ENCODE measurements at regions not wholly inside any gene's neighbourhood (a gene's known extent, or its start where the extent isn't known, plus 50 kb on each side); places are given as distances from the start of the nearest gene placed in this dataset.

- no peak for DNase-seq (ENCODE audit: low read depth)
Observed at GRCh38 chr12:45549337-45549902, 180.1 kb upstream of the ARID2 start.

DNA sequence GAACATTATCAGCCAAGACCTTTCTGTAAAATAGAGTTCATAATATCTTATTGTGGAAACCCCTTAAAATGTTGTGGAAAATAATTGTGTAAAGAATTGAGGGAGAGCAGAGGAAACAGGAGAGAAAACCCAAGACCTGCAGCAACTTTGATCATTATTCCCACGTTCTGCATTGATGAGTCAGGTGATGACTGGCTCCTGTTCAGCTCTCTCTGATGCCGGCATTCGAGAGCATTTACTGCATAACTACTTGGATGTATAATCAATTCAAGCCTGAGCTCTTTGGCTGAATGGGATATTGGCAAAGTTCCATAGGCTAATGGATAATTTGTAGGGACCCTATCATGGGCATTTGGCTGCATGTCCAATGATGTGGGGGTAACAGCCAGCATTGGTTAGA, 176.3 kb upstream of the ARID2 start:
- DNase-seq (ENCODE audit: low read depth): peak; percentile 32

- DNase-seq (ENCODE audit: low read depth): no peak
Observed at GRCh38 chr12:45557016-45557415, 172.5 kb upstream of the ARID2 start.

GRCh38 chr12:45558353-45558752, 171.2 kb upstream of the ARID2 start:
- no peak for DNase-seq (ENCODE audit: low read depth)

- no peak for DNase-seq (ENCODE audit: low read depth)
Observed at GRCh38 chr12:45559537-45559936, 170.0 kb upstream of the ARID2 start.

- DNase-seq (ENCODE audit: low read depth): no peak
Observed at GRCh38 chr12:45560689-45561088, 168.8 kb upstream of the ARID2 start.

DNA sequence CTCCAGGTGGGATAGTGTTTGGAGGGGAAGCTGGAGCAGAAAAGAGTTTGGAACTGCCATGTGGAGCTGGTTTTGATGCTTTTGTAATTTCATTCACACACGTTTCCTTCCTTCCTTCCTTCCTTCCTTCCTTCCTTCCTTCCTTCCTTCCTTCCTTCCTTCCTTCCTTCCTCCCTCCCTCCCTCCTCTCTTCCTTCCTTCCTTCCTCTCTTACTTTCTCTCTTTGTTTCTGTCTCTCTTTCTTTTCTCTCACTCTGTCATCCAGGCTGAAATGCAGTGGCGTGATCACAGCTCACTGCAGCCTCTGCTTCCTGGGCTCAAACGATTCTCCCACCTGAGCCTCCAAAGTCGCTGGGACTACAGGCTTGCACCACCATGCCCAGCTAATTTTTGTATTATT, 168.0 kb upstream of the ARID2 start:
- DNase-seq (ENCODE audit: low read depth): no peak

DNA sequence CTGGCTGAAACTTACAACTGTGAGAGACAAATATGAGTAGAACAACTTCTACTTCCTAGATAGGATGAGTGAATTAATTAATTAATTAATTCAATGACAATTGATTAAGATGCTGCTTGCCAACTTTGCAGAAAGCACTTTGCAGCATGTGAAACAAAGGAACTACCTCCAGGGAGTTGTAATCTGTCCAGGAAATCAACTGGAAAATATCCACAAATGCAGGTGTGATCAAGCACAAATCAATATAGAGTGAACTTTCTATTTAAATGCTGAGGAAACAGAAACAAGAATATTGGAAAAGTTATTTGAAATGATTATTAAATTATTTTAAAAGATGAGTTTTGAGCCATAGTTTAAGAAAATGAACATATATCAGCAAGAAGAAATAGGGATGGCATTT, 163.9 kb upstream of the ARID2 start:
- no peak for DNase-seq (ENCODE audit: low read depth)

DNA sequence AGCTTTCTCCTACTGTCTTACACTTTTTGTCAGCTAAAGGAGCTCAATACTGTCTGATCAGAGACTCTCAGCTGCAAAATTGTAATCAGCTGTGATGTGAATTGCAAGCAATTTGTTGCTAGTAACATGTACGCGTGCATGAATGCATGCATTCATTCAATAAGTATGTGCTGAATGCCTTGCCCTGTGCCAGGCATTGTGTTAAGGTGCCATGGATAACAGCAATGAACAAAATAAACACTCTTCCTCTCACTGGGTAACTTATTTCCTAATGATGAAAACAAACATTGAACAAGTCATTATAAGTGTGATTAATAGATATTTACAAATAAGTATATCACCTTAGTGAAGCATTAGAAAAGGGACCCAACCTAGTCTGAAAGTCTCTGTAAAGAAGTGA, 163.2 kb upstream of the ARID2 start:
- DNase-seq (ENCODE audit: low read depth): no peak

GRCh38 chr12:45568808-45569207, 160.7 kb upstream of the ARID2 start:
- DNase-seq (ENCODE audit: low read depth): no peak

DNA sequence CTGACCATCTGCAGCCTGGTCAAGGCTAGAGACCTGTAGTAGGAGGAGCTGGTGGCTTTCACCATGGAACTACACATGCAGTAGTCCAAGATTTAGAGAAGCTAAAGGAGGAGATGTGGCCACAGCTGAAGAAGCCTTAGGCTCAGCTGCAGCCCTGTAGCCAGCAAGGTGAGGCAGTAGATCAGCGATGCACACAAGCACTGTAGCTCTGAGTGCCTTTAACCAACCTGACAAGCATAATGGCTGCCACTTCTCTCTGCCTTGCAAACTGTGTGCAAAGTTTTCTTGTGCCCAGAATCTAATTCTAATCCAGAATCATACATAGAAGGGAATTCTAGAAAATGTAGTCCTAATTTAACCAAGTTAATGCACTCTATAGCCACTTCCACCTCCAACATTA, 159.0 kb upstream of the ARID2 start:
- DNase-seq (ENCODE audit: low read depth): no peak

DNA sequence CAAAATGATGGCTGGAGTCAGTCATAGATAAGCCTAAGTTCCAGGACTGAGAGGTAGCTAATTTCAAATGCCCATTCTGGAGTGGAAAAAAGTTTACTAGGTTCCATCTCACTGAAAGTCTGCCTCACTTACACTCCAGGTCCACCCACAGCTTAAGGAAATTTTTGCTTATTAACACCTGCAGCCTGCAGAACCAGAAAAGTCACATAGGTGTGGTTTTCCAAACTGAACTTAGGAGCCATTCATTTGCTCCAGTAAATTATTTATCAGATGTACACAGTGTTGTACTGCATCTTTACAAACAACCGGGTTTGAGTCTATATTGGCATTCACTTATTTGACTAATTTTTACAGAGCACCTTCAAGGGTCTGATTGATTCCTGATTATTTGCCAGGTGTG, 157.4 kb upstream of the ARID2 start:
- no peak for DNase-seq (ENCODE audit: low read depth)

DNA sequence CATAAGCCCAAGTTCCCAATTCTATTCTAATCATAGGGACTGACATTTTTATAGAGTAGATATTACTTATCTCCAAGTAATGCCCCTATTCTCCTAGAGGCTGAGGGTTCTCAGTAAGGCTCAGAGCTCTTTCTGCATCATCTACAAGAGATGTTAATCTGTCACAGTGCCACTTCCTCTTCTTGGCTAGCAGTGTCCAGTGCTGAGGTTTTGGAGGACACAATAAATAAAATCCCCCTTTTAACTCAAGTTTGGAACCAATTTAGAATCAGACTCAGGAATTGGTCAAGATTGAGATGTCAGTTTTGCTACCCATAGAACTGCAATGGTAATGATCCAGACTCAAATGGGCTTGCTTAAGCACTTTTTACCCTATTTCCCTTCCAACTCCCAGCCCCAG, 154.1 kb upstream of the ARID2 start:
- DNase-seq (ENCODE audit: low read depth): no peak

DNA sequence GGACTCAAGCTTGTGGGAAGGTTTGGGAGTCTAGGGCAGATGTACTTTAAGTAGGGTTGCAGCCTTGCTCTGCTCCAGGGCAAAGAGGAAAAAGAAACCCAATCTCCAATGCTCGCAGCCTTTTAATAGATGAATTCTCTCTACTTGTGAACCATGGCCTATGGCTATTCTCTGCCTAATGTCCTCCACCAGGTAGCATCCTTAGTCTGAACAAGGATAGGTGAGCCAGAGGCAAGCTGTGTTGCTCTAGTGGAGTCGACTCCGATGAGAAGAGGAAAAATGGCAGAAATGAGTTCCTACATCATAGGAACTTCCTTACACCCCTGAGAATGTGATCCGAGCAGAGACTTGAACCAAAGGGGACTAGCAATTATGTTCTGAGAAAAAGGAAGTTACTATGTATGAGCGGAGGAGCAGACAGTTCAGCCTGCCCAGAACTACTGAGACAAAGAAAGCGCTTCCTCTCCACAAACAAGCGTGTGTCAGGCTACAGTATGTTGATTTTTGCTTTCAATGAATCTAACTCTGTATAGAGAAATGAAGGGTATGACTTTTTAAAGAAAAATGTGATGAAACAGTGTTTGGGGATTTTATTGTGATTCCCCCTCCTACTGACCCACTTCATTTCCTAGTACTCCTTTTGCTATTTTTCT, 153.6 kb upstream of the ARID2 start:
- DNase-seq (ENCODE audit: low read depth): no peak

GRCh38 chr12:45577844-45578399, 151.6 kb upstream of the ARID2 start:
- DNase-seq (ENCODE audit: low read depth): no peak

DNA sequence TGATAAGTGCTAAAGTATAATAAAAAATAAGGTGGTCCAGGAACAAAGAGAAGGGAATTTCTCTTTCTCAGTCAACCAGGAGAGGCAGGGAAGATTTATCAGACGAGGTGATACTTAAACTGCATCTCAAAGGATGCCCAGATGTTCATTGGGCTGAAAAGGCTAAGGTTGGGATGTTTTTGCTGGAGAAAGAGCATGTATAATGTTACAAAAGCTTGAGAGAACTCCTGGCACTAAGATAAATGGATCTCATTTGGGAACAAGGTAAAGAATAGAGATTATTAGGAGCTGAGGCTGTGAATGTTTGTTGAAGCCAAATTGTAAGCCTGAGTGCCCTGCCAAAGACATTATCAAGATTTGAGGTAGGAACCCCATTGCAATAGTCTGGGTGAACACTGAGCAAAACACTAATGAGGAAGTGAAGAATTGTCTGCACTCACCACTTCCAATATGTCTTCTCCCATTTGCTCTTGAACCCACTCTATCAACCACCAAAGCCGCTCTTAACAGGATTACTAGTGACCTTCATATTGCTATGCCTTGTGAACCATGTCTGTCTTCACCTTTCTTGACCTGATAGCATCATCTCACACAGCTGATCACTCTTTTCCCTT, 149.0 kb upstream of the ARID2 start:
- no peak for DNase-seq (ENCODE audit: low read depth)

- DNase-seq (ENCODE audit: low read depth): no peak
Observed at GRCh38 chr12:45581112-45581511, 148.4 kb upstream of the ARID2 start.

DNA sequence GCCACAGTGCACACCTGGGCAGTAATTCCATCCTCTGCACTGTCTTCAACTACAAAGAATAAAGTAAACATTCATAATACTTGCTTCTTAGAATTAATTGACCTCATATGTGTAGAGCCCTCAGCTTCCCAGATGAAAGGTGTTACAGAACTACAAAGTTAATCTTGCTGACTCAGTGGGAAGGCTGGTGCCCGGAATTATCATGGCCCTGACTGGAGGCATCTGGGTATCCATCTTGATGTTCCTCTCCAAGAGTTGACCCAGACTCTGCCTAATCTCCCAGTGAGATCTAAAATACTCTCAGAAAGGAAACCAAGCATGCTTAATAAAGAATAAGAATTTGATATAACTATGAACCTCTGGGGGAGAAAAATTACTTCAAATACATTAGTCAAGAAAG, 147.0 kb upstream of the ARID2 start:
- DNase-seq (ENCODE audit: low read depth): no peak

DNA sequence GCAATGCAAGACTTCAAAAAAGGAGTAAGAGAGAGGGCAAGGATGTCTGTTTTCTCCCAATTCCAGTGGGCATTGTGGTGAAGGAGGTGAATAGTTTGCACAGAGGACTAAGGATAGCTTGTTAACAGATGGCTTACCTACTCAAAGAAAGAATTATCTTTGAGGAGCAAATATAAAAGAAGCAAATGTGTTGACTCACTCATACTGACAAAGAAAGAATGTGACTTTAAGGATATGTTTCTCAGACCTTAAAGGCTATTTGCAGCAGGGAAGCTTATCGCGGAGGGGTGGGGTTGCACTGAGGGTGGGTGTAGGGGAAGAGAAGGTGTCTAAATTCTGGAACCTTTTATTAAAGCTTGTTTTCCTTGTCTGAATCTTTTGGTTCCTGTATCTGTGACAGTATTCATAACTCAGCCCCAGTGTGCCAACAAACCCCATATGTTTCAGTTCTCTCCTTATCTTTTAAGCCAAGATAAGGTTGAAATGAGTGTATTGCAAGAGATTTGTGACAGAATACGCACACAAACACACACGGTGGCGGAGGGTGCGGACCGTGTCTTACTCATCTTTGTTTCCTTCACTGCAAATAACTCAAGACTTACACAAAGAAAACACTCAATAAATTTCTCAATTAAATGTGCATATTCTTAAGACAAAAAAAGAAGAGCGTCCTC, 146.4 kb upstream of the ARID2 start:
- no peak for DNase-seq (ENCODE audit: low read depth)

GRCh38 chr12:45584336-45584735, 145.2 kb upstream of the ARID2 start:
- DNase-seq (ENCODE audit: low read depth): no peak

DNA sequence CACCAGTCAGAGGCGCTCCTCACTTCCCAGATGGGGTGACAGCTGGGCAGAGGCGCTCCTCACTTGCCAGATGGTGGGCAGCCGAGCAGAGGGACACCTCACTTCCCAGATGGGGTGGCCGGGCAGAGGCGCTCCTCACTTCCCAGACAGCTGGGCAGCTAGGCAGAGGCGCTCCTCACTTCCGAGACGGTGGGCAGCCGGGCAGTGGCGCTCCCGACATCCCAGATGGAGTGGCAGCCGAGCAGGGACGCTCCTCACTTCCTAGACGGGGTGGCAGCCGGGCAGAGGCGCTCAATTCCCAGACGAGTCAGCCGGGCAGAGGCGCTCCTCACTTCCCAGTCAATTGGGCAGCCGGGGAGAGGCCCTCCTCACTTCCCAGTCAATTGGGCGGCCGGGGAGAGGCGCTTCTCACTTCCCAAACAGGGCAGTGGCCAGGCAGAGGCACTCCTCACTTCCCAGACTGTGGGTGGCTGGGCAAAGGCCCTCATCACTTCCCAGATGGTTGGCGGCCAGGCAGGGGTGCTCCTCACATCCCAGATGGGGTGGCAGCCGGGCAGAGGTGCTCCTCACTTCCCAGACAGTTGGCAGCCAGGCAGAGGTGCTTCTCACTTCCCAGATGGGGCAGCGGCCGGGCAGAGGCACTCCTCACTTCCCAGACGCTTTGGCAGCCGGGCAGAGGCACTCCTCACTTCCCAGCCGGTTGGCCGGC, 143.8 kb upstream of the ARID2 start:
- no peak for DNase-seq (ENCODE audit: low read depth)

DNA sequence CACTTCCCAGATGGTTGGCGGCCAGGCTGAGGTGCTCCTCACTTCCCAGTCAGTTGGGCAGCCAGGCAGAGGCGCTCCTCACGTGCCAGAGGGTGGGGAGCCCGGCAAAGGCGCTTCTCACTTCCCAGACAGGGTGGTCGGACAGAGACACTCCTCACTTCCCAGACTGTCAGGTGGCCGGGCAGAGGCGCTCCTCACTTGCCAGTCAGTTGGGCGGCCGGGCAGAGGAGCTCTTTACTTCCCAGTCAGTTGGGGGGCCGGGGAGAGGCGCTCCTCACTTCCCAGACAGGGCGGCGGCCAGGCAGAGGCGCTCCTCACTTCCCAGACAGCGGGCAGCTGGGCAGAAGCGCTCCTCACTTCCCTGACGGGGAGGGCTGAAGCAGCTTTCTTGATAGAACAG, 143.0 kb upstream of the ARID2 start:
- DNase-seq (ENCODE audit: low read depth): no peak
